KOPT-K1 (cell line): ENCODE measurements at regions not wholly inside any gene's neighbourhood (a gene's known extent, or its start where the extent isn't known, plus 50 kb on each side); places are given as distances from the start of the nearest gene placed in this dataset.

Source experiments
- H3K27ac ChIP-seq: fragments of 200-600 bp; sonication (generic); 2 replicates; pipeline ENCODE4 v1.5.1; 2016; ENCODE audit warnings: antibody characterized with exemption, mild to moderate bottlenecking, low read depth, low read length; ENCODE audit not compliant: poor library complexity, severe bottlenecking
- H3K36me3 ChIP-seq: fragments of 200-600 bp; sonication (generic); 2 replicates; pipeline ENCODE4 v1.5.1; 2017; ENCODE audit warnings: antibody characterized with exemption, mild to moderate bottlenecking, low read length, moderate library complexity; ENCODE audit not compliant: insufficient read depth
- H3K9me3 ChIP-seq: fragments of 200-600 bp; sonication (generic); 2 replicates; pipeline ENCODE4 v1.5.1; 2017; ENCODE audit warnings: antibody characterized with exemption, low read length, mild to moderate bottlenecking; ENCODE audit not compliant: insufficient read depth, poor library complexity, severe bottlenecking

DNA sequence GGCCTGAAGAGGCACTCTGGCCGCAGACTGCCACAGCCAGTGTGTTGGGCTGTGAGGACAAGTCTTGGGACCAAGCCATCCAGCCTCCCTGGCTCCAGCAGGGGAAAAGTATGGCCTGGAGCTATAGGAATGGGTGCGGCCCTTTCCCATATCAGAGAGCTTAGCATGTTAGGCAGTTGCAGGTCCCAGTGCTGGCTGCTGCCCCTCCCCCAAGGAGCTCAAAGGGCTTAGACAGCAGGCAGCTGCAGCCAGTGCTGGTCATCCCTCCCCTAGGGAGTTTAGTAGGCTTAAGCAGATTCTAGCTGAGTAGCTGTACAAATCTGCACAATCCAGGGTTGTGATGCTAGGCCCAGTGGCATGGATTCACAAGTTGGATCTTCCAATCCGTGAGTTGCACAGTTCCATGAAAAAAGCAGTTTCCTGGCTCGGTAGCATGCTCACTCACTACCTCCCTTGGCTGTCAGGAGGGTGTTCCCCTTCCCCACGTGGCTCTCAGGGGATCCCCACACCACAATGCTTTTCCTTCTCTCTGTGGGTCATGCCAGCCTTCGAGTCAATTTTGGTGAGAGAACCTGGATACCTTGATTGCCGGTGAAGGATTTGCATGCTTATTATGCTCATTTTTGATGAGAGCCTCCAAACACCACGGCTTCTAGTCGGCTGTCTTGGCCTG is 1490.8 kb downstream of the BRINP3 start:
- Histone ChIP-seq H3K36me3 (no peaks in the 10 kb centered on the region), H3K9me3 (no peaks in the 10 kb centered on the region), H3K27ac (no peak overlapping the region)

DNA sequence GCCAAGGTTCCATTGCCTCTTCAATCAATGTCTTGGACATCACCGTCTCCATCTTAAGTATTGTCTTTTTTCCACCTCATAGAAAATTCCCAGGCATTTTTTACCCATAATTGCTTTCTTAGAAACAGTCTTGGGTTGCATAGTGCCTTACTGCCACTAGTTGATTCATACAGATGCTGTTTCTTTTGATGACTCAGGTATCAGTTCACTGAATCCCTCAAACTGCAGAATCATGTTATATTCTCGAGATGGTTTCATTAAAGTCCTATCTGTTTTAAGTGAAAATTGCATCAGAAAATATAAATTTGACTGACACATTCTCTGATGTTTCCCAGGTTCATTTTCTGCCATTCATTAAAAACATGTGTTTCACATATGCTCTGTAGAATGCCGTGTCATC is 1489.1 kb downstream of the BRINP3 start:
- Histone ChIP-seq H3K36me3 (no peaks in the 10 kb centered on the region), H3K9me3 (no peaks in the 10 kb centered on the region), H3K27ac (no peak overlapping the region)

DNA sequence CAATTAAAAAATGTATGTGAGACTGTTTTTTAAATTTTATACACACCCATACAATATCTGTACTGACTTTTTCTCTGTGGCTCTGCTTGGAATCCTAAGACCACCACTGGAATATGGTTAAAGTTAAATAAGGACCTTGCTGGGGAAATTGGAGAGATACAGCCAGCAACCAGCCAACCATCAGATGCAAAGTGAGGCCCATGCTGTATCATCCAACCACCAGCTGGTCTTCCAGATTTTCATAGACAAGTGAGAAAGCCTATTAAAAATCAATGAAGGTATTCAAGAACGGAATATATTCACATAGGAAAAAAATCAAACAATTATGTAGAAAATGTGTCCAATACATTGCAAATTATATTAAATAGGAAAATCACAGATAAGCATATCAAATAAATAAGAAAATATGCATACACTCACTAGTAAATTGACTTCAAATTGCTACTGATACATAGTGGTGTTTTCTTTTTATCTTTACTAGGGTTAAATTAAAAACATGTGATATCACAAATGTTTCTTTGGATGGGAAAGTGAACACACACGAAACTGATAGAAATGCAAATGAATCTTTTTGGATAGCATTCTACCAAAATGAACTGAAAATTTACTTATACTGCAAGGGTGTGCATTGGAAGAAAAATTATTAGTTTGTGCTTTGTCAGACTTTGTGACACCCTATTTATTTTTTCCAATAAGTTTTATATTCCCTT is 1486.3 kb downstream of the BRINP3 start:
- H3K27ac ChIP-seq, result no peak overlapping the region
- H3K9me3 ChIP-seq, result no peaks in the 10 kb centered on the region
- H3K36me3 ChIP-seq, result no peaks in the 10 kb centered on the region

DNA sequence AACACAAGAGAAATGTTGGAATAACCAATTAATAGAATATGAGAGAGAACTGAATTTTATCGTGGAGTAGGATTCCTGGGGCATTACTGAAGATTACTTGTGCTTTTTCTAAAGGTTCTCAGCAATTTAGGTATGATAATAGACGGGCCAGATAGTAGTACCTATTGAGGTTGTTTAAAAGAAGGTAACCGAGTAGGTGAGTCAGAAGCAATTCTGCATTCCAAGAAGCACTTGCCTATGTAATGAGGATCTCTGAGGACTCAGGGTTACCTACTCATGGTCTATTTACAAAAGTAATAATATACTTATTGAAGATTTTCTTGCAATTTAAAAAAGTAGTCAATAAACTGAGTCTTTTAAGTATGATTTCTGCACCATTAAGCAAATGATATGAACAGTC is 1469.8 kb downstream of the BRINP3 start:
- Histone ChIP-seq H3K27ac (no peak overlapping the region), H3K9me3 (no peaks in the 10 kb centered on the region), H3K36me3 (no peaks in the 10 kb centered on the region)

DNA sequence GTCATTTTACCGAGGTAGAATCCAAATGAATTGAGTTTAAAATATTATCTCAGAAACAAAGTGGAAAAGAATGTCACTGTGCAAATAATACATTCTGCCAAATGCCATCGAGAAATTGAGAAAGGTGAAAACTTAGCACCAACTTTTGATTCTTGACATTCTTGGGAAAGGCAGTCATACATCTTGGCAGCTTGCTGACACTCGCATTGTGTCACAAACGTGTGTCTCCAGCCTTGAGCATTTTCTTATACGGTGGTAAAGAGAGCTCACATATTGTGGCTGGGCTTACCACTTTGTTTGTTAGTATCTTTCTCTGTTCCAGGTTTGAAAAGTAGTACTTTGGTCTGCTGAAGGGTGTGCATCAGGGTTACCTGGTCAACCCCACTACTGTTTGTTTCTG is 1456.1 kb downstream of the BRINP3 start:
- H3K9me3 ChIP-seq, result no peaks in the 10 kb centered on the region
- no peaks in the 10 kb centered on the region for H3K36me3 ChIP-seq
- H3K27ac ChIP-seq, result no peak overlapping the region

DNA sequence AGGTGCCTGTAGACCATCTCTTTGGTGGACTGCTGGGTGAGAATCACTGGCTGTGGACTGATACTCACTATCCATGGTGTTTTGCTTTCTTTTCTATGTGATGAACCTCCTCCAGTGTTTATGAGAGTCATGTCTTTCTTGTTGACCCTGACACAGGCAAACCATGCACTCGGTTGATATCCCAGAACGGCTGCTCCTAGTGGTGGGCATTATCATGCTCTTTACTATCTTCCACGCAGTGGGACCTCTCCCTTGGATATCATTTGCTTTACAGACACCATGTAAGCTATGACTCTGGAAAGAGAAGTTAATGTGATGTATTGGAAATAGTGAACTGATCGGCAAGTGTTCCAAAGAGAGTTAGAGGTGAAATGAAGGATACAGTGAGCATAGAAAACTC is 1455.6 kb downstream of the BRINP3 start:
- Histone ChIP-seq H3K36me3 (no peaks in the 10 kb centered on the region), H3K9me3 (no peaks in the 10 kb centered on the region), H3K27ac (no peak overlapping the region)

DNA sequence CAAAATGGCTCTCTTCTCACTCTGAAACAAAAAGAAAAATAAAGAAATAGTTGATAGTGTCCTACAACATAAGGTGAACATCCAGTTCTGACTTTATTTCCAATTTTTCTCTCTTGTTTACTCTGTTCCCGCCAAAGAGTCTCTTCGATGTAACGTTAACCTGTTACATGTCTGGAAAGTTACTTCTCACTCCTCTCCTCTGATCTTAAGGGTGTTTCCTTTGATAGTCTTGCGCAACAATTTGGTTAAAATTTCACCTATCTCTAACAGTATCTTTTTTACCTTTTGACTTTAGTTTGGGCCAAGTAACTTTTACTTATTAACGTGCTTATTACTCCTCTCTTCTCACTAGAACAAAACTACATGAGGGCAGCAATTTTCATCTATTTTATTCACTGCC is 1450.2 kb downstream of the BRINP3 start:
- Histone ChIP-seq H3K27ac (no peak overlapping the region), H3K36me3 (no peaks in the 10 kb centered on the region), H3K9me3 (no peaks in the 10 kb centered on the region)

DNA sequence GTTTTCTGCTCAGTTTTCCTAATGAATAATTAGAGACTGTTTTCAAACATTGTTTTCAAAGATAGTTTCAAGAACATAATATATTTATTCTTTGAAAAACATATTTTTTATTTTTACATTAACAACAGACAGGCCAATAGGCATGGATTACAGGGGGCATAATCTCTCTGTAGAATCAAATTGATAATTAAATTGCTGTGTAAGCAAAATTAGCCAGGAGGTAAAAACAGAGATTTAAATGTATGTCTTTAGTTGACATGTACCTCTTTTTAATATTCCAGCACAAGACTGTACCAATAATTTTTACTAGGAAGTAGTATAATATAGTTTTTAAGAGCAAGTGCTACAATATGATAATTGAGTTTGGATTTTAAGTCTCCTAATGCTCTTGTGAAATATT is 1444.5 kb downstream of the BRINP3 start:
- Histone ChIP-seq H3K9me3 (no peaks in the 10 kb centered on the region), H3K36me3 (no peaks in the 10 kb centered on the region), H3K27ac (no peak overlapping the region)

DNA sequence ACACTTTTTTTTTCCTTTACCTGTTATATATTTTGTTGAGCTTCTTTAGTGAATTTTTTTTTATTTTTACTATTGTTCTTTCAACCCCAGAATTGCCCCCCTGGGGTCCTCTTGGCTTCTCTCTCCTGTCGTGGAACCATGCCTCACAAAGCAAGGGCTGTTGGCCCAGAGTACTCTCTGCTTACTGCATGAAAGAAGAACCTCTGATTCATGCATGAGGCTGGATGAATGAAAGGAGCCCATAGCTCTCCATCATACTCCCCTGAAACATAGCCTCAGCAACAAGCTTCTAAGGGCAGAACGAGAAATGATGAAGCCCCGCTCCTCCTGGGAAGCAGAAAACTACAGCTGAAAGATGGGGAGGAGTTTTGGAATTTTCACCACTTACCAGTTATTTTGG is 1441.0 kb downstream of the BRINP3 start:
- H3K36me3 ChIP-seq, result no peaks in the 10 kb centered on the region
- no peak overlapping the region for H3K27ac ChIP-seq
- H3K9me3 ChIP-seq, result no peaks in the 10 kb centered on the region

DNA sequence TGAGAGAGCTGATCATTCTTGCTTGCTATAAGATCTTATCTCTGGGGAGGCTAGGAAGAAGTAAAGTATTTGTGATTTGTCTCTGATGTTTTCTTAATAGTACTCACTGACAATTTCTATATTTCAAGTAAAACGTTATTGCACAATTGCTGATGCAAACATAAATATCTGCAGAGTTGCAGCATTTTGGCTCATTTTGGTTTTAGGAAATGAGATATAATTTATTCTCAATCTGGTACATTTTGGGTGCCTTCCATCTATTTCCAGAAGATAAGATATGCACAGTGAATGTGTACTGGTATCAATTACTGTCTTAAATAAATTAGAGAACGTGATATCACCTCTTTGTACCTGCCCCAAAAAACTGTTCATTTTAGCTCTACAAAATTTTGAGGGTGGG is 1431.5 kb downstream of the BRINP3 start:
- H3K27ac ChIP-seq, result no peak overlapping the region
- H3K9me3 ChIP-seq, result no peaks in the 10 kb centered on the region
- H3K36me3 ChIP-seq, result no peaks in the 10 kb centered on the region

DNA sequence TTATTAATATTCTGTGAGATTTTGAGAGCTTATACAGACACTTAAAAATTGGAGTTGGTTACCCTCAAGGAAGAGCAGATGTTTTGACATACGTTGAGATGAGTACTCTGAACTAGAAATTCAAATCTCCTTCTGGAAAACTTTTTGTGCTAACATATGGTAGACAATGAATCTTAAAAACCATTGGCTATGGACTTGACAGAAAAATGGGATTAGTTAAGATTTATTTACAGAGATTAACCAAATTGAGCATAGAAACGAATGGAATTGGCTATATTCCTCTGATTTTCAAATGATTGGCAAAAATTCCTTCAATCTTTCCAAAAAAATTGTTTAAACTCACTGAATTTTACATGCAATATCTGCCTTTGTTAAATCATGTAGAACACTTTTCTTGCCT is 1392.9 kb downstream of the BRINP3 start:
- H3K36me3 ChIP-seq, result no peaks in the 10 kb centered on the region
- H3K9me3 ChIP-seq, result no peaks in the 10 kb centered on the region
- H3K27ac ChIP-seq, result no peak overlapping the region

DNA sequence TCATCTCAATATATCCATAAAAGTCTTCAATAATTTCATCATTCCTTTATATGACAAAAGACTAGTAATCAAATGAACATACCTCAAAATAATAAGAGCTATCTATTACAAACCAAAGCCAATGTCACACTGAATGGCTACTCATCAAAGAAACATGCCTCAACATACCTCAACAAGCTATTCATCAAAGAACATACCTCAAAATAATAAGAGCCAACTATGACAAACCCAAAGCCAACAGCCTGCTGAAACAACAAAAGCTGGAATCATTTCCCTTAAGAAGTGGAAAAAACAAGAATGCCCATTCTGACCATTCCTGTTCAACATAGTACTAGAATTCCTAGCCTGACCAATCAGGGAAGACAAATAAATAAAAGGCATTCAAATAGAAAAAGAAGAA is 1373.7 kb downstream of the BRINP3 start:
- Histone ChIP-seq H3K9me3 (no peaks in the 10 kb centered on the region), H3K36me3 (no peaks in the 10 kb centered on the region), H3K27ac (no peak overlapping the region)

DNA sequence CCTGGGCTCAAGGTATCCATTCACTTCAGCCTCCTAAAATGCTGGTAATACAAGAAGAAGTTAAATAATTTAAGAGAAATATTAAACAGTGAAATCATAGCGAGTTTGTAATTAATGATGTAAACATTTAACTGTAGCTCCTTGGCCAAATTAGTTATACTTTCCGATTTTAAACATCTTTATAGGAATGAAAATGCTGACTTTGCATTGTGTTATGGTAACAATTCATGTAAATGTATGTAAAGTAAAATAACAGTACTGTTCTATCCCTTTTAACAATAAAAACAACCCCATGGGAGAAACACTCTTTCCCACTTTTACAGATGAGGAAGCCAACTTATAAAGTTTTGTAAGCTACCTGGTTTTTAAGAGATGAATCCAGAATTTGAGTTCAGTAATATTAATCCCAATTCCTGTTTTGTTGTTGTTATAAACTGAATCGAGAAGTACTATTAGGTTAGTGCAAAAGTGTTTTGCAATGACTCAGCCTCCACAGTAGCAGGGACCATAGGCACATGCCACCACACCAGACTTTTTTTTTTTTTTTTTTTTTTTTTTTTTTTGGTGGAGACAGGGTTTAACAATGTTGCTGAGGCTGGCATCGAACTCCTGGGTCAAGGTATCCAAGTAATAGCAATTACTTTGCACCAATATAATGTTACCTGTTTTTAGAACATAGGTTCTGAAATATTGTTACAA is 1360.4 kb downstream of the BRINP3 start:
- H3K9me3 ChIP-seq, result no peaks in the 10 kb centered on the region
- H3K27ac ChIP-seq, result no peak overlapping the region
- H3K36me3 ChIP-seq, result no peaks in the 10 kb centered on the region

DNA sequence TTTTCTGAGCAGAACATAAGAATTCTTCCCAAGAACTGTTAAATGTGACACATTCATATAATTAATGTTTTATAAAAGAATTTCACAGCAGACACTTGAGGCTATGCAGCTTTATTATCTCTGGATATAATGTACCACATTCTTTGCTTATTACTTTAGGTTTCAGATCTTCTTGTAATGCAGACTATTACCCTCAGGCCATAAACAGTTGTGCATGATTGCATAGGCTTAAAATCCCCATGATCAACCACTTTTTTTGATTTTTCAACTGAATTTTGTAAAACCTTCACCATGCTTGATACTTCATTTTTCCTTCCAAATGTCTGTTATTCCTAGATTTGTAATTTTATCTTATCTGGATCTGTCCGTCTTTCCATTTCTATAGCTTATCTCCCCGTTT is 1355.7 kb downstream of the BRINP3 start:
- Histone ChIP-seq H3K9me3 (no peaks in the 10 kb centered on the region), H3K36me3 (no peaks in the 10 kb centered on the region), H3K27ac (no peak overlapping the region)

DNA sequence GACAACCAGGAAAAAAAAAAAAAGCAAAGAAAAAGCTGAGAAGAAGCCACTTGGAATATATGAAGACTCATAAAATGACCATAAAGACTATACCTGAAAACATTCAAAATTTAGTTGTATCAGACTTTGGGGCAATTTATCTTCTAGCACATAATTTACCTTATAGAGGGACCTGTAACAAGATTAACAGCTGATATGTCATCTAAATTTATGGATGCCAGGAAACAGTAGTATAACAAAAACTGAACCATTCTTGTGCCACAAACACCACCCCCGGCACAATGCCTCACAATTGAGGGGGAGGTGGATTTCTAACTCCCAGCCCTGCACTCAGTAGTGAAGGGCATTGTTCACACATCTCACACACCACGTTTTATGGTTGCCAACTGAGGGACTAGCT is 1352.0 kb downstream of the BRINP3 start:
- no peak overlapping the region for H3K27ac ChIP-seq
- H3K36me3 ChIP-seq, result no peaks in the 10 kb centered on the region
- H3K9me3 ChIP-seq, result no peaks in the 10 kb centered on the region

DNA sequence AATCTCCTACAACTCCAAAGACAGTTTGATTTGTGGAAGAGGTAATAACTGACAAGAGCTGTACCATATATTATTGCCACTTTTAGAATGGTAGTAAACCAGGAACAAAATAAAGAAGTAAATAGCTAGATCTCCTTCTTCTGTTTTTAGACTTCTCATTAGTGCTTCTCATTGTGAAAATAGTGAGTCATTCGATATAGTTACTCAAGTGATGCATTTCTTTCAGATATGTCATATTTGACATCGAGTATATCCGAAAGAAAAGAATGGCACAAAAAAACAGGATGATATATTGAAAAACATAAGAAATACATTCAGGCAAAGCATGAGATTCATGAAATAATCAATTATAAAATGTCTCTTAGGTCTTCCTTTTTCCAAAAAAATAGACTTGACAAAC is 1346.1 kb downstream of the BRINP3 start:
- H3K36me3 ChIP-seq, result no peaks in the 10 kb centered on the region
- no peaks in the 10 kb centered on the region for H3K9me3 ChIP-seq
- H3K27ac ChIP-seq, result no peak overlapping the region
